ENCODE measurements at regions not wholly inside any gene's neighbourhood (a gene's known extent, or its start where the extent isn't known, plus 50 kb on each side); places are given as distances from the start of the nearest gene placed in this dataset.

GRCh38 chr9:89748021-89748670 lies 143.3 kb downstream of the GADD45G start (continued):
- no peak for TF ChIP-seq REST (IDR thresholded peaks at IDR 0.05; ENCODE audit: unreplicated experiment)

GRCh38 chr9:89748831-89749499 lies 144.2 kb downstream of the GADD45G start:
- Histone ChIP-seq H3K4me3 (no peak overlapping the region), H2AFZ (no peak overlapping the region), H3K27ac (ENCODE audit: low read depth) (no peak overlapping the region), H3K4me1 (ENCODE audit: insufficient read depth) (0 out of 2 replicates have a peak, but pooled peaks cover 3% of the 10 kb centered on the region), H3K79me2 (replicated peaks; ENCODE audit: insufficient read depth) (no peaks in the 10 kb centered on the region), H3K27me3 (ENCODE audit: insufficient read depth) (no peaks in the 10 kb centered on the region), H4K20me1 (replicated peaks; ENCODE audit: insufficient read depth) (no peaks in the 10 kb centered on the region), H3F3A (replicated peaks; ENCODE audit: low read depth) (0 out of 2 replicates have a peak, but pooled peaks cover 3% of the 10 kb centered on the region), H3K9me2 (ENCODE audit: insufficient read depth) (0 out of 2 replicates have a peak, but pooled peaks cover 4% of the 10 kb centered on the region), H3K36me3 (ENCODE audit: insufficient read depth) (no peaks in the 10 kb centered on the region), H3K4me2 (no peak overlapping the region)
- no peaks in the 10 kb centered on the region for H3K9me3 Mint-ChIP-seq
- H3K27me3 Mint-ChIP-seq (ENCODE audit: insufficient read depth, low read depth, poor library complexity), result peaks cover 11% of the 10 kb centered on the region
- no peaks in the 10 kb centered on the region; the same call in 2 of the 3 replicates for H3K36me3 Mint-ChIP-seq (ENCODE audit: low read depth)
- H3K4me3 Mint-ChIP-seq, result no peak overlapping the region
- peaks cover 23% of the 10 kb centered on the region for H3K4me1 Mint-ChIP-seq
- DNase-seq (ENCODE audit: low spot score) (no peak), ATAC-seq (no peak)
- H3K27ac Mint-ChIP-seq, result no peak overlapping the region
- TF ChIP-seq STAT1 (IDR thresholded peaks at IDR 0.05; ENCODE audit: unreplicated experiment) (no peak), REST (IDR thresholded peaks at IDR 0.05; ENCODE audit: unreplicated experiment) (no peak), ZNF114 (CRISPR knock-in tag; IDR thresholded peaks at IDR 0.05) (no peak), CTCF (conservative IDR thresholded peaks at IDR 0.05; ENCODE audit: low read depth in 2 of 2) (no peak)

Data from GM23338 (cell line).